K562 (cell line): ENCODE measurements at regions not wholly inside any gene's neighbourhood (a gene's known extent, or its start where the extent isn't known, plus 50 kb on each side); places are given as distances from the start of the nearest gene placed in this dataset.

Experiments
- CBFA2T2 ChIP-seq: fragments of 450-650 bp; conservative IDR thresholded peaks from 2 replicates; pipeline ENCODE4 v1.6.1; 2017; ENCODE audit warnings: mild to moderate bottlenecking
- CBX2 ChIP-seq: fragments of 200-600 bp; sonication (generic); IDR thresholded peaks from one replicate; pipeline ENCODE4 v1.6.1; 2012; ENCODE audit warnings: mild to moderate bottlenecking, low read length, inconsistent platforms; ENCODE audit not compliant: insufficient read depth, poor library complexity, severe bottlenecking
- CREM ChIP-seq: IDR thresholded peaks from 2 replicates; pipeline ENCODE4 v1.6.1; 2014; ENCODE audit warnings: antibody characterized with exemption, low read depth
- ESRRB ChIP-seq: fragments of 250-450 bp; sonication (Bioruptor Pico); IDR thresholded peaks from 2 replicates; pipeline ENCODE4 v1.5.0; 2020; ENCODE audit warnings: mild to moderate bottlenecking, moderate library complexity, borderline replicate concordance
- NFXL1 ChIP-seq: fragments of 450-650 bp; formaldehyde crosslinking; IDR thresholded peaks from 2 replicates; pipeline ENCODE4 v1.4.0; 2021; ENCODE audit warnings: mild to moderate bottlenecking
- POLR3A ChIP-seq: IDR thresholded peaks from 2 replicates; pipeline ENCODE4 v1.6.1; 2011; ENCODE audit warnings: borderline replicate concordance, mild to moderate bottlenecking, moderate library complexity; ENCODE audit not compliant: insufficient read length, insufficient read depth; ENCODE audit errors: extremely low read depth
- PTRF ChIP-seq: fragments of 450-650 bp; IDR thresholded peaks from 2 replicates; pipeline ENCODE4 v1.6.1; 2016; ENCODE audit warnings: mild to moderate bottlenecking, missing genetic modification characterization, missing compliant biosample characterization
- STAT5B ChIP-seq: fragments of 250-450 bp; sonication (Bioruptor Pico); IDR thresholded peaks from 2 replicates; pipeline ENCODE4 v1.8.0; 2021; ENCODE audit warnings: mild to moderate bottlenecking, inconsistent platforms
- TEAD4 ChIP-seq, 2 experiments: sonication (generic) in 1 of 2; formaldehyde crosslinking in 1 of 2; IDR thresholded peaks; 2 replicates each; pipeline versions ENCODE4 v1.6.1 to v1.8.0; 2012 to 2022; ENCODE audit warnings: borderline replicate concordance in 1 of 2, inconsistent platforms in 1 of 2, low read length in 1 of 2, mild to moderate bottlenecking in 1 of 2, missing genetic modification reagents in 1 of 2
- ZNF134 ChIP-seq: fragments of 250-450 bp; sonication (Bioruptor Pico); conservative IDR thresholded peaks from 2 replicates; pipeline ENCODE4 v1.4.0; 2020
- ZNF316 ChIP-seq: fragments of 450-650 bp; IDR thresholded peaks from 2 replicates; pipeline ENCODE4 v1.6.1; 2016
- ZNF445 ChIP-seq: fragments of 250-450 bp; sonication (Bioruptor Pico); IDR thresholded peaks from 2 replicates; pipeline ENCODE4 v1.4.0; 2020; ENCODE audit warnings: low read depth, mild to moderate bottlenecking, moderate library complexity
- ZNF507 ChIP-seq: conservative IDR thresholded peaks from 2 replicates; pipeline ENCODE4 v1.6.1; 2017; ENCODE audit warnings: missing genetic modification characterization, missing compliant biosample characterization
- ZNF551 ChIP-seq: fragments of 250-450 bp; sonication (Bioruptor Pico); IDR thresholded peaks from 2 replicates; pipeline ENCODE4 v1.5.0; 2021; ENCODE audit warnings: mild to moderate bottlenecking, moderate library complexity
- TF ChIP-seq, protein P1 (sequence below): sonication (generic); formaldehyde crosslinking; IDR thresholded peaks from 2 replicates; pipeline ENCODE4 v1.8.1; 2022; ENCODE audit warnings: missing genetic modification reagents
- TF ChIP-seq, protein P2 (sequence below): sonication (generic); formaldehyde crosslinking; IDR thresholded peaks from 2 replicates; pipeline ENCODE4 v1.8.0; 2023; ENCODE audit warnings: mild to moderate bottlenecking, missing genetic modification reagents
- TF ChIP-seq, protein P3 (sequence below): IDR thresholded peaks from 2 replicates; pipeline ENCODE4 v1.6.1; 2011; ENCODE audit warnings: borderline replicate concordance, low read depth, mild to moderate bottlenecking, moderate library complexity, low read length; ENCODE audit not compliant: insufficient read depth, poor library complexity, severe bottlenecking
- TF ChIP-seq, protein P4 (sequence below): fragments of 250-450 bp; sonication (Bioruptor Pico); IDR thresholded peaks from 2 replicates; pipeline ENCODE4 v1.4.0; 2020; ENCODE audit warnings: mild to moderate bottlenecking, moderate library complexity
- TF ChIP-seq, protein P5 (sequence below): fragments of 450-650 bp; formaldehyde crosslinking; IDR thresholded peaks from 2 replicates; pipeline ENCODE4 v1.4.0; 2022; ENCODE audit warnings: missing genetic modification characterization

DNA sequence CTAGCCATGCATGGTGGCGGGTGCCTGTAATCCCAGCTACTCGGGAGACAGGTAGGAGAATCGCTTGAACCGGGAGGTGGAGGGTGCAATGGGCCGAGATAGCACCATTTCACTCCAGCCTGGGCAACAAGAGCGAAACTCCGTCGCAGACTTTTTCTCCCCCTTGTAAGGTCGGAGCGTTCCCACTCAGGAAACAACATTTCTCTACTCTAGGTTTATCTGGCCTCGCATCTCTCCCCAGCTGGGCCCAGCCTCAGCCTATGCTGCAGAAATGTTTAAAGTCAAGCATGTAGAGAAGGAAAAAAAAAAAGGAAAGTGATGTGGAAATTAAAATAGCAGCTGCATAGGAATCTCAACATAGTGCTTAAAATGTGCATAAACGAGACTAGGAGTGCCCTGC, 172.3 kb downstream of the TRIM27 start (continued):
- TF ChIP-seq, protein P1, sequence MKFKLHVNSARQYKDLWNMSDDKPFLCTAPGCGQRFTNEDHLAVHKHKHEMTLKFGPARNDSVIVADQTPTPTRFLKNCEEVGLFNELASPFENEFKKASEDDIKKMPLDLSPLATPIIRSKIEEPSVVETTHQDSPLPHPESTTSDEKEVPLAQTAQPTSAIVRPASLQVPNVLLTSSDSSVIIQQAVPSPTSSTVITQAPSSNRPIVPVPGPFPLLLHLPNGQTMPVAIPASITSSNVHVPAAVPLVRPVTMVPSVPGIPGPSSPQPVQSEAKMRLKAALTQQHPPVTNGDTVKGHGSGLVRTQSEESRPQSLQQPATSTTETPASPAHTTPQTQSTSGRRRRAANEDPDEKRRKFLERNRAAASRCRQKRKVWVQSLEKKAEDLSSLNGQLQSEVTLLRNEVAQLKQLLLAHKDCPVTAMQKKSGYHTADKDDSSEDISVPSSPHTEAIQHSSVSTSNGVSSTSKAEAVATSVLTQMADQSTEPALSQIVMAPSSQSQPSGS (CRISPR knock-in tag) = no peak
- TF ChIP-seq CBFA2T2 (no peak), ZNF551 (no peak), PTRF (tag) (no peak), ZNF445 (CRISPR knock-in tag) (no peak), CBX2 (no peak), CREM (no peak), ESRRB (CRISPR knock-in tag) (no peak), POLR3A (no peak), TEAD4 (IDR thresholded peaks at IDR 0.05; ENCODE audit: low read length) (no peak; the same call in 1 of the 2 replicates), TEAD4 (CRISPR knock-in tag; IDR thresholded peaks at IDR 0.05; ENCODE audit: borderline replicate concordance) (no peak), ZNF316 (no peak), ZNF507 (tag) (no peak), NFXL1 (CRISPR knock-in tag) (no peak), ZNF134 (CRISPR knock-in tag) (no peak), STAT5B (no peak)
- TF ChIP-seq, protein P2, sequence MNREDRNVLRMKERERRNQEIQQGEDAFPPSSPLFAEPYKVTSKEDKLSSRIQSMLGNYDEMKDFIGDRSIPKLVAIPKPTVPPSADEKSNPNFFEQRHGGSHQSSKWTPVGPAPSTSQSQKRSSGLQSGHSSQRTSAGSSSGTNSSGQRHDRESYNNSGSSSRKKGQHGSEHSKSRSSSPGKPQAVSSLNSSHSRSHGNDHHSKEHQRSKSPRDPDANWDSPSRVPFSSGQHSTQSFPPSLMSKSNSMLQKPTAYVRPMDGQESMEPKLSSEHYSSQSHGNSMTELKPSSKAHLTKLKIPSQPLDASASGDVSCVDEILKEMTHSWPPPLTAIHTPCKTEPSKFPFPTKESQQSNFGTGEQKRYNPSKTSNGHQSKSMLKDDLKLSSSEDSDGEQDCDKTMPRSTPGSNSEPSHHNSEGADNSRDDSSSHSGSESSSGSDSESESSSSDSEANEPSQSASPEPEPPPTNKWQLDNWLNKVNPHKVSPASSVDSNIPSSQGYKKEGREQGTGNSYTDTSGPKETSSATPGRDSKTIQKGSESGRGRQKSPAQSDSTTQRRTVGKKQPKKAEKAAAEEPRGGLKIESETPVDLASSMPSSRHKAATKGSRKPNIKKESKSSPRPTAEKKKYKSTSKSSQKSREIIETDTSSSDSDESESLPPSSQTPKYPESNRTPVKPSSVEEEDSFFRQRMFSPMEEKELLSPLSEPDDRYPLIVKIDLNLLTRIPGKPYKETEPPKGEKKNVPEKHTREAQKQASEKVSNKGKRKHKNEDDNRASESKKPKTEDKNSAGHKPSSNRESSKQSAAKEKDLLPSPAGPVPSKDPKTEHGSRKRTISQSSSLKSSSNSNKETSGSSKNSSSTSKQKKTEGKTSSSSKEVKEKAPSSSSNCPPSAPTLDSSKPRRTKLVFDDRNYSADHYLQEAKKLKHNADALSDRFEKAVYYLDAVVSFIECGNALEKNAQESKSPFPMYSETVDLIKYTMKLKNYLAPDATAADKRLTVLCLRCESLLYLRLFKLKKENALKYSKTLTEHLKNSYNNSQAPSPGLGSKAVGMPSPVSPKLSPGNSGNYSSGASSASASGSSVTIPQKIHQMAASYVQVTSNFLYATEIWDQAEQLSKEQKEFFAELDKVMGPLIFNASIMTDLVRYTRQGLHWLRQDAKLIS = no peak
- TF ChIP-seq, protein P3, sequence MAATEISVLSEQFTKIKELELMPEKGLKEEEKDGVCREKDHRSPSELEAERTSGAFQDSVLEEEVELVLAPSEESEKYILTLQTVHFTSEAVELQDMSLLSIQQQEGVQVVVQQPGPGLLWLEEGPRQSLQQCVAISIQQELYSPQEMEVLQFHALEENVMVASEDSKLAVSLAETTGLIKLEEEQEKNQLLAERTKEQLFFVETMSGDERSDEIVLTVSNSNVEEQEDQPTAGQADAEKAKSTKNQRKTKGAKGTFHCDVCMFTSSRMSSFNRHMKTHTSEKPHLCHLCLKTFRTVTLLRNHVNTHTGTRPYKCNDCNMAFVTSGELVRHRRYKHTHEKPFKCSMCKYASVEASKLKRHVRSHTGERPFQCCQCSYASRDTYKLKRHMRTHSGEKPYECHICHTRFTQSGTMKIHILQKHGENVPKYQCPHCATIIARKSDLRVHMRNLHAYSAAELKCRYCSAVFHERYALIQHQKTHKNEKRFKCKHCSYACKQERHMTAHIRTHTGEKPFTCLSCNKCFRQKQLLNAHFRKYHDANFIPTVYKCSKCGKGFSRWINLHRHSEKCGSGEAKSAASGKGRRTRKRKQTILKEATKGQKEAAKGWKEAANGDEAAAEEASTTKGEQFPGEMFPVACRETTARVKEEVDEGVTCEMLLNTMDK = no peak
- TF ChIP-seq, protein P4, sequence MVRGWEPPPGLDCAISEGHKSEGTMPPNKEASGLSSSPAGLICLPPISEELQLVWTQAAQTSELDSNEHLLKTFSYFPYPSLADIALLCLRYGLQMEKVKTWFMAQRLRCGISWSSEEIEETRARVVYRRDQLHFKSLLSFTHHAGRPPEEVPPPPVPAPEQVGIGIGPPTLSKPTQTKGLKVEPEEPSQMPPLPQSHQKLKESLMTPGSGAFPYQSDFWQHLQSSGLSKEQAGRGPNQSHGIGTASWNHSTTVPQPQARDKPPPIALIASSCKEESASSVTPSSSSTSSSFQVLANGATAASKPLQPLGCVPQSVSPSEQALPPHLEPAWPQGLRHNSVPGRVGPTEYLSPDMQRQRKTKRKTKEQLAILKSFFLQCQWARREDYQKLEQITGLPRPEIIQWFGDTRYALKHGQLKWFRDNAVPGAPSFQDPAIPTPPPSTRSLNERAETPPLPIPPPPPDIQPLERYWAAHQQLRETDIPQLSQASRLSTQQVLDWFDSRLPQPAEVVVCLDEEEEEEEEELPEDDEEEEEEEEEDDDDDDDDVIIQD (CRISPR knock-in tag) = no peak
- TF ChIP-seq, protein P5, sequence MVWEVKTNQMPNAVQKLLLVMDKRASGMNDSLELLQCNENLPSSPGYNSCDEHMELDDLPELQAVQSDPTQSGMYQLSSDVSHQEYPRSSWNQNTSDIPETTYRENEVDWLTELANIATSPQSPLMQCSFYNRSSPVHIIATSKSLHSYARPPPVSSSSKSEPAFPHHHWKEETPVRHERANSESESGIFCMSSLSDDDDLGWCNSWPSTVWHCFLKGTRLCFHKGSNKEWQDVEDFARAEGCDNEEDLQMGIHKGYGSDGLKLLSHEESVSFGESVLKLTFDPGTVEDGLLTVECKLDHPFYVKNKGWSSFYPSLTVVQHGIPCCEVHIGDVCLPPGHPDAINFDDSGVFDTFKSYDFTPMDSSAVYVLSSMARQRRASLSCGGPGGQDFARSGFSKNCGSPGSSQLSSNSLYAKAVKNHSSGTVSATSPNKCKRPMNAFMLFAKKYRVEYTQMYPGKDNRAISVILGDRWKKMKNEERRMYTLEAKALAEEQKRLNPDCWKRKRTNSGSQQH = no peak
